Uterus (tissue), 2 donors: ENCODE measurements at regions not wholly inside any gene's neighbourhood (a gene's known extent, or its start where the extent isn't known, plus 50 kb on each side); places are given as distances from the start of the nearest gene placed in this dataset.

ENCODE experiments used
- POLR2A ChIP-seq, 2 donors: fragments of 450-650 bp; IDR thresholded peaks; one replicate each; pipeline ENCODE4 v1.6.1; 2016; ENCODE audit warnings: antibody characterized with exemption in 2 of 2, mild to moderate bottlenecking in 1 of 2, moderate library complexity in 1 of 2
- TF ChIP-seq, protein P1 (sequence below), 4 experiments: fragments of 200-600 bp in 2 of 4; fragments of 450-650 bp in 2 of 4; sonication (generic) in 2 of 4; IDR thresholded peaks; one replicate each; pipeline ENCODE4 v1.5.1; 2016 to 2019; ENCODE audit warnings: antibody characterized with exemption in 4 of 4, mild to moderate bottlenecking in 2 of 4, moderate library complexity in 1 of 4

DNA sequence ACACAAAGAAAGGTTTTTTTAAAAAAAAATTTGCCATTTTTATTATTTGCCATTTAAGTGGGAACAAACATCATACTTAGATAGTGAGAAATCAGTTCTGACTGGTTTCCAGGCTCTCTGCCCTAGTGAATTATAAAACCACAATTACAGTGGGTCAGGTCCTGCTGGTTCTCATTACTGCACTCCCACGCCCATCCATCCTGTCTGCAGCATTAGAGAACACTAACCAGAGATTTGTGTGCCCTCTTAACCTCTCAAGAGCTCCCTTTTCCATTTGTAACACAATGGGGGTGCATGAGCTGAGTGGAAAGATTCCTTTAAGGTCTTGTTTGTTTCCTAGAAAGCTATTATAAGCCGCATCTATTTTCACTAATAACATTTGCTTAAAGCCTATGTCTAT is 489.3 kb downstream of the AMY1C start:
- TF ChIP-seq, protein P1, sequence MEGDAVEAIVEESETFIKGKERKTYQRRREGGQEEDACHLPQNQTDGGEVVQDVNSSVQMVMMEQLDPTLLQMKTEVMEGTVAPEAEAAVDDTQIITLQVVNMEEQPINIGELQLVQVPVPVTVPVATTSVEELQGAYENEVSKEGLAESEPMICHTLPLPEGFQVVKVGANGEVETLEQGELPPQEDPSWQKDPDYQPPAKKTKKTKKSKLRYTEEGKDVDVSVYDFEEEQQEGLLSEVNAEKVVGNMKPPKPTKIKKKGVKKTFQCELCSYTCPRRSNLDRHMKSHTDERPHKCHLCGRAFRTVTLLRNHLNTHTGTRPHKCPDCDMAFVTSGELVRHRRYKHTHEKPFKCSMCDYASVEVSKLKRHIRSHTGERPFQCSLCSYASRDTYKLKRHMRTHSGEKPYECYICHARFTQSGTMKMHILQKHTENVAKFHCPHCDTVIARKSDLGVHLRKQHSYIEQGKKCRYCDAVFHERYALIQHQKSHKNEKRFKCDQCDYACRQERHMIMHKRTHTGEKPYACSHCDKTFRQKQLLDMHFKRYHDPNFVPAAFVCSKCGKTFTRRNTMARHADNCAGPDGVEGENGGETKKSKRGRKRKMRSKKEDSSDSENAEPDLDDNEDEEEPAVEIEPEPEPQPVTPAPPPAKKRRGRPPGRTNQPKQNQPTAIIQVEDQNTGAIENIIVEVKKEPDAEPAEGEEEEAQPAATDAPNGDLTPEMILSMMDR (IDR thresholded peaks at IDR 0.05) = no peak
- no peak for TF ChIP-seq POLR2A (IDR thresholded peaks at IDR 0.05)
